ENCODE measurements at regions not wholly inside any gene's neighbourhood (a gene's known extent, or its start where the extent isn't known, plus 50 kb on each side); places are given as distances from the start of the nearest gene placed in this dataset.

- H3K9me3 ChIP-seq: no peaks in the 10 kb centered on the region
- intact Hi-C loops (cut with DNase I): no loop called here
- H3K4me1 ChIP-seq: no peaks in the 10 kb centered on the region
- no peak for ATAC-seq
- no peak for DNase-seq
- H3K4me3 ChIP-seq: no peak overlapping the region
- no peaks in the 10 kb centered on the region for H3K36me3 ChIP-seq
- H3K27ac ChIP-seq: no peak overlapping the region
- no peaks in the 10 kb centered on the region for H3K27me3 ChIP-seq
- no peak for TF ChIP-seq CTCF (IDR thresholded peaks at IDR 0.05)
Observed at GRCh38 chrX:40199704-40200103, 101.9 kb upstream of the BCOR start.

GRCh38 chrX:40197071-40197470 lies 99.3 kb upstream of the BCOR start:
- DNase-seq (no peak), ATAC-seq (no peak)
- no peak overlapping the region for H3K27ac ChIP-seq
- H3K9me3 ChIP-seq: no peaks in the 10 kb centered on the region
- intact Hi-C loops (cut with DNase I): no loop called here
- H3K27me3 ChIP-seq: no peaks in the 10 kb centered on the region
- H3K4me1 ChIP-seq: no peaks in the 10 kb centered on the region
- no peaks in the 10 kb centered on the region for H3K36me3 ChIP-seq
- no peak overlapping the region for H3K4me3 ChIP-seq
- TF ChIP-seq CTCF (IDR thresholded peaks at IDR 0.05): no peak

DNA sequence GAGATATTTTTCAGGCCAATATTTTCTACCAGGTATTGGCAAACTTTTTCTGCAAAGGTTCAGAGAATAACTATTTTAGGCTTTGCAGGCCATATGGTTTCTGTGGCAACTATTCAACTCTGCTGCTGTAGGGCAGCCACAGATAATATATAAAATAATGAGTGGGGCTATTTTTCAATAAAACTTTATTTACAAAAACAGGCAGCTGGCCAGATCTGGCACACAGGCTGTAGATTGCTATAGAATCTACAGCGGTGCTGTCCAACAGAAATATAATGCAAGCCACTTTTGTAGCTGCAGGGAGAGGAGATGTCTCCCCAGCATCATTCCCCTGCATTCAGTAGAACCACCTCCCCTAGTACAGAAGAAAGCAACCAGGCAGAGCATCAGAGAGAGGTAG lies 97.6 kb upstream of the BCOR start:
- H3K4me3 ChIP-seq: no peak overlapping the region
- no peak overlapping the region for H3K27ac ChIP-seq
- H3K36me3 ChIP-seq: no peaks in the 10 kb centered on the region
- DNase-seq: no peak
- H3K9me3 ChIP-seq: no peaks in the 10 kb centered on the region
- no peaks in the 10 kb centered on the region for H3K4me1 ChIP-seq
- no peak for TF ChIP-seq CTCF (IDR thresholded peaks at IDR 0.05)
- intact Hi-C loops (cut with DNase I): no loop called here
- ATAC-seq: no peak
- no peaks in the 10 kb centered on the region for H3K27me3 ChIP-seq

GRCh38 chrX:40192196-40192595 lies 94.4 kb upstream of the BCOR start:
- Histone ChIP-seq H3K36me3 (no peaks in the 10 kb centered on the region), H3K4me3 (no peak overlapping the region), H3K9me3 (no peaks in the 10 kb centered on the region), H3K27me3 (no peaks in the 10 kb centered on the region), H3K4me1 (no peaks in the 10 kb centered on the region), H3K27ac (no peak overlapping the region)
- DNase-seq (no peak), ATAC-seq (no peak)
- intact Hi-C loops (cut with DNase I): no loop called here
- TF ChIP-seq CTCF (IDR thresholded peaks at IDR 0.05): no peak

GRCh38 chrX:40189637-40190036 lies 91.9 kb upstream of the BCOR start:
- no peak for TF ChIP-seq CTCF (IDR thresholded peaks at IDR 0.05)
- Histone ChIP-seq H3K9me3 (peaks cover 0 to 4% of the 10 kb centered on the region in 2 donors), H3K4me3 (no peak overlapping the region), H3K4me1 (no peaks in the 10 kb centered on the region), H3K27ac (no peak overlapping the region), H3K36me3 (no peaks in the 10 kb centered on the region), H3K27me3 (no peaks in the 10 kb centered on the region)
- DNase-seq (no peak), ATAC-seq (no peak)
- intact Hi-C loops (cut with DNase I): no loop called here

Measured in left lung (tissue), 4 donors.